ENCODE measurements at regions not wholly inside any gene's neighbourhood (a gene's known extent, or its start where the extent isn't known, plus 50 kb on each side); places are given as distances from the start of the nearest gene placed in this dataset.

GRCh38 chr13:74966814-74967424 lies 515.0 kb downstream of the TBC1D4 start:
- no peak for TF ChIP-seq CTCF (IDR thresholded peaks at IDR 0.05)
- H3K4me2 ChIP-seq (replicated peaks; ENCODE audit: extremely low read depth, low read length, poor library complexity, severe bottlenecking) = no peak overlapping the region
- 80% methylated on average over 1 of the region's 5 CpGs for WGBS (ENCODE audit: insufficient coverage)
- DNase-seq = no peak
- H3K36me3 ChIP-seq (replicated peaks in 1 of 2; ENCODE audit: control insufficient read depth in 1 of 2, insufficient read depth in 2 of 2, low read length in 2 of 2) = no peaks in the 10 kb centered on the region
- H3K79me2 ChIP-seq (ENCODE audit: insufficient read depth, low read length) = no peaks in the 10 kb centered on the region
- no peaks in the 10 kb centered on the region for H3K9me3 ChIP-seq (replicated peaks in 1 of 2; ENCODE audit: control insufficient read depth in 1 of 2, insufficient read depth in 1 of 2, low read length in 2 of 2)
- Mint-ChIP-seq H3K4me1 (no peaks in the 10 kb centered on the region), H3K27me3 (ENCODE audit: low read depth in 3 of 3) (no peaks in the 10 kb centered on the region), H3K4me3 (no peak overlapping the region), H3K9me3 (peaks cover 2 to 11% (median 7%) of the 10 kb centered on the region in 7 donors), H3K36me3 (no peaks in the 10 kb centered on the region), H3K27ac (no peak overlapping the region)
- no peak overlapping the region for H3K9ac ChIP-seq (ENCODE audit: insufficient read depth, low read length, poor library complexity, severe bottlenecking)
- no peaks in the 10 kb centered on the region for H3K4me1 ChIP-seq (ENCODE audit: control insufficient read depth in 1 of 2, insufficient read depth in 2 of 2, low read length in 2 of 2)
- H3K27me3 ChIP-seq (ENCODE audit: control insufficient read depth in 2 of 2, insufficient read depth in 2 of 2, low read length in 2 of 2) = no peaks in the 10 kb centered on the region
- intact Hi-C loops (cut with micrococcal nuclease) = no loop called here
- no peak overlapping the region for H2AFZ ChIP-seq (ENCODE audit: insufficient read depth, low read depth, low read length, poor library complexity, severe bottlenecking)
- no peak overlapping the region for H3K4me3 ChIP-seq (replicated peaks in 1 of 3; ENCODE audit: low read depth in 2 of 3, low read length in 3 of 3)
- H3K27ac ChIP-seq (ENCODE audit: low read depth in 1 of 2, low read length in 2 of 2) = no peak overlapping the region
- H4K20me1 ChIP-seq (ENCODE audit: insufficient read depth, low read length) = no peaks in the 10 kb centered on the region

- H3K9ac ChIP-seq (ENCODE audit: insufficient read depth, low read length, poor library complexity, severe bottlenecking) = no peak overlapping the region
- TF ChIP-seq CTCF (IDR thresholded peaks at IDR 0.05) = no peak
- H3K27ac ChIP-seq (ENCODE audit: low read depth in 1 of 2, low read length in 2 of 2) = no peak overlapping the region
- H3K9me3 ChIP-seq (replicated peaks in 1 of 2; ENCODE audit: control insufficient read depth in 1 of 2, insufficient read depth in 1 of 2, low read length in 2 of 2) = no peaks in the 10 kb centered on the region
- Mint-ChIP-seq H3K36me3 (no peaks in the 10 kb centered on the region), H3K27ac (no peak overlapping the region), H3K4me3 (no peak overlapping the region), H3K4me1 (no peaks in the 10 kb centered on the region), H3K9me3 (peaks cover 2 to 11% (median 7%) of the 10 kb centered on the region in 7 donors), H3K27me3 (ENCODE audit: low read depth in 3 of 3) (no peaks in the 10 kb centered on the region)
- no peak overlapping the region for H3K4me3 ChIP-seq (replicated peaks in 1 of 3; ENCODE audit: low read depth in 2 of 3, low read length in 3 of 3)
- intact Hi-C loops (cut with micrococcal nuclease) = no loop called here
- no CpG with 5 or more reads among the region's 4 CpGs for WGBS (ENCODE audit: insufficient coverage)
- H3K36me3 ChIP-seq (replicated peaks in 1 of 2; ENCODE audit: control insufficient read depth in 1 of 2, insufficient read depth in 2 of 2, low read length in 2 of 2) = no peaks in the 10 kb centered on the region
- no peak overlapping the region for H3K4me2 ChIP-seq (replicated peaks; ENCODE audit: extremely low read depth, low read length, poor library complexity, severe bottlenecking)
- DNase-seq = no peak
- no peaks in the 10 kb centered on the region for H3K27me3 ChIP-seq (ENCODE audit: control insufficient read depth in 2 of 2, insufficient read depth in 2 of 2, low read length in 2 of 2)
- no peaks in the 10 kb centered on the region for H4K20me1 ChIP-seq (ENCODE audit: insufficient read depth, low read length)
- no peak overlapping the region for H2AFZ ChIP-seq (ENCODE audit: insufficient read depth, low read depth, low read length, poor library complexity, severe bottlenecking)
- no peaks in the 10 kb centered on the region for H3K4me1 ChIP-seq (ENCODE audit: control insufficient read depth in 1 of 2, insufficient read depth in 2 of 2, low read length in 2 of 2)
- H3K79me2 ChIP-seq (ENCODE audit: insufficient read depth, low read length) = no peaks in the 10 kb centered on the region
These were observed 515.7 kb downstream of the TBC1D4 start for GRCh38 chr13:74966275-74966674.

Data from CD14-positive monocyte (primary cell).